T47D (cell line): ENCODE measurements at regions not wholly inside any gene's neighbourhood (a gene's known extent, or its start where the extent isn't known, plus 50 kb on each side); places are given as distances from the start of the nearest gene placed in this dataset.

Experiments
- DNase-seq, 2 experiments: peaks; one replicate each; pipeline versions ENCODE4 v3.0.0 to v3.0.0-alpha.2; 2011 to 2012; ENCODE audit warnings: low read depth in 1 of 2, low spot score in 1 of 2
- JUND ChIP-seq: IDR thresholded peaks from 2 replicates; pipeline ENCODE4 v1.6.1; 2012; ENCODE audit warnings: low read depth
- in situ Hi-C: cut with HindIII; loops from 2 replicates; pipeline ENCODE4 v1.10.0; 2016; ENCODE audit warnings: low sequenced_read_pairs, low pct_unique_long_range_greater_than_20kb

DNA sequence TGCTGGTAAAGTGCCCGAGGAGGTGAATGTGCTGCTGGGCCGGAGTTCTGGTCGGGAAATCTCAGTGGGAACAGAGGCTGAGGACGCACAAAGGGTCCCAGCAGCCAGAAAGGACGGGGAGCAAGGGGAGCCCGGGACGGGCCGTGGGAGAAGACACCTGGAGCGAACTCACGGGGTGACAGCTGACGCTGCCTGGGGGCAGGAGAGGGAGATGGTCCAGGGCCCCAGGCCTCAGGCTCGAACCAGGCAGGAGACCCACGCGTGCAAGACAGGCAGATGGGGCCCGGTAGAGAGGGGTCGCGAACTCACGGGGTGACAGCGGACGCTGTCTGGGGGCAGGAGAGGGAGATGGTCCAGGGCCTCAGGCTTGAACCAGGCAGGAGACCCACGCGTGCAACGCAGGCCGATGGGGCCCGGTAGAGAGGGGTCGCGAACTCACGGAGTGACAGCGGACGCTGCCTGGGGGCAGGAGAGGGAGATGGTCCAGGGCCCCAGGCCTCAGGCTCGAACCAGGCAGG, 72.9 kb downstream of the METRNL start:
- DNase-seq = no peak
- TF ChIP-seq JUND = no peak
- in situ Hi-C loops = no loop called here

DNA sequence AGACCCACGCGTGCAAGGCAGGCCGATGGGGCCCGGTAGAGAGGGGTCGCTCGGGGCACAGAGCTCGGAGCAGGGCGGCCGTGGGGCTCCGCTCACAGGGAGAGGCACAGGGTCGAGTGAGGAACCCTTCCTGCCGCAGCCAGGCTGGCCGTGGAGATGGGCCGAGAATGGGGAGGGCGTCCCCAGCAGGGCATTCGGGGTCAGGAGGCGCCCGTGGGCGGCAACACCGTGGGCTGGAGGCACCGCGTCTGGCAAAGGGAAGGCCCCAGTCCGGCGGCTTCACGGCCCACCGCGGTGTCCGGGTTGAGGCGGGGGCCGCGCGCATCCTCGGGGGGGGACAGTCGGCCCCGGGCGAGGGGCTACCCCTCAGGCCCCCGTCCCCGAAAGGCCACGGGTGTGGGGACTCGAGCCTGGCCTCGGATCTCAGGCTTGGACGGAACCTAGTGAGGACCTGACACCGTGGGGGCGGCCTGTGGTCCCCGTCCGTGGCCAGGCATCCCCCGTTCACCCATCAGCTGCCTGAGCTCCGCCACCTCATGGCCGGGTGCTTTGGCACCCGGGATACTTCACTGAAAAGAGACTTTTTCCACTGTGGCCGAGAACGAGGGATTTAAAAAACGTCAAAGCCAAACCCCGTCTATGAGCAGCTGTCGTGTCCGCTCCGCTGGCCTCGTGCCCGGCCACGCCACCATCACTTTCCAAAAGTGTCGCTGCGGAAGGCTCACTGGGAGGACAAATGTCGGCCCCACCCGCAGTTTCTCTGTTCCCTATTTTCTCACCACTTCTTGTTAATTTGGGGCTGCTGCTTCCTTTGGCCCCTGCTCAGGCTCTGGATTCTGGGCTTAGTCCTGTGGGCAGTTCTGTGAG, 73.6 kb downstream of the METRNL start:
- TF ChIP-seq JUND = no peak
- DNase-seq = no peak

DNA sequence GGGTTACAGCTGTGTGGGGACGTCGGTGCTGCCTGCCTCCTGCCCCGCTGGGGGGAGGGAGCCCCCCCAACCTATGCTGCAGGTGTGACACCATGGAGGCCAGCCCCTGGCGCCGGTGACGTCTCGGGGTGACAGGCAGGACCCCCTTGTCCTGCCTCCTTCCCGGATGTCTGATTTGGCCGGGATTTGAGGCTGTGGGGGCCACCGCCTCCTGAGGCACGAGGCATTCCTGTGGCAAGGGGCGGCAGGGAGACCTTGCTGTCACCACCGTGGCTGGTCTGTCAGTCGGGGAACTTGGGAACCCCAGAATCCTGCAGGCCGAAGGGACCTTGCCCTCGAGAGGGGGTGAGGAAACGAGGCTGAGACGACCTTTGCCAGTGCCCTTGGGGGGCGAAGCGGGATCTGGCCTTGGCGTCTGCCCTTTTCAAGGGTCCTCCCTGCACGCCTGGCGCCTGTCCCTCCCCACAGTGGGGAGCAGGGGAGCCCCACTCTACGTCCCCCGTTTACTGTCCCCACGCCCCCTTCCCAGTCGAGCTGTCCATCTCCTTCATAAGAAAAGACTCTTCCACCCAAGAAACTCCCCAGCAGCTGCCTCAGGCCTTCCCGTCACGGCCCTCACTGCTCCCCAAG, 74.4 kb downstream of the METRNL start:
- in situ Hi-C loops = no loop called here
- no peak for TF ChIP-seq JUND
- no peak for DNase-seq

More for the DNA sequence above, 73.6 kb downstream of the METRNL start:
- in situ Hi-C loops = no loop called here

DNA sequence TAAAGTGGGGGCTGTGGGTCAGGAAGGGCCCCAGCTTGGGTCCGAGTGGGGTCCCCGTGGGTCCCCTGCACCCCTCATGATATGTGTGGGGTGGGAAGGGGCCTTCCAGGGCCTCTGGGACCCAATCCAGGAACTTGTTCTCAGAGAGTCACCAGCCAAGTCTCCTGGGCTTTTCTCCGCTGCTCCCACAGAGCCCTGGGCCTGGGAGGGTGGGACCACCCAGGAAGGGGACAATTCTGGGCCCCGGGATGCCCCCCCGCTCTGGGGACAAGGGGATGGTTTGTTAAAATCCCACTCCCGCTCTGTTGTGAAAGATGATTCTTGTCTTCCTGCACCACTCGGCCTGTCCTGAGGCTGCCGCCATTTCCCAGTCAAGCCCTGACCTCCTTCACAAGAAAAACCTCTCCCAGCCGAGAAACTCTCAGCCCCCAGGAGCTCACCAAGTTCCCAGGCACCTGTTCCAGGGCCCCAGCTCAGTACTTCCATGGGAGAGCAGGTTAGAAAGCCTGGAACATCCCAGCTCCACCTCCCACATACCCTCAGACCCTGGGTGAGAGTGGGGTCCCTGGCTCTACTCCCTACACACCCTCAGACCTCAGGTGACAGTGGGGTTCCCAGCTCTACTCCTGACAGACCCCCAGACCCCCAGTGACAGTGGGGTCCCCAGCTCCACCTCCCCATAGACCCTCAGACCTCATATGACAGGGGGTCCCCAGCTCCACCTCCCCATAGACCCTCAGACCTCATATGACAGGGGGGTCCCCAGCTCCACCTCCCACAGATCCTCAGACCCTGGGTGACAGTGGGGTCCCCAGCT, 75.1 kb downstream of the METRNL start:
- no peak for DNase-seq
- in situ Hi-C loops = no loop called here
- TF ChIP-seq JUND = no peak

DNA sequence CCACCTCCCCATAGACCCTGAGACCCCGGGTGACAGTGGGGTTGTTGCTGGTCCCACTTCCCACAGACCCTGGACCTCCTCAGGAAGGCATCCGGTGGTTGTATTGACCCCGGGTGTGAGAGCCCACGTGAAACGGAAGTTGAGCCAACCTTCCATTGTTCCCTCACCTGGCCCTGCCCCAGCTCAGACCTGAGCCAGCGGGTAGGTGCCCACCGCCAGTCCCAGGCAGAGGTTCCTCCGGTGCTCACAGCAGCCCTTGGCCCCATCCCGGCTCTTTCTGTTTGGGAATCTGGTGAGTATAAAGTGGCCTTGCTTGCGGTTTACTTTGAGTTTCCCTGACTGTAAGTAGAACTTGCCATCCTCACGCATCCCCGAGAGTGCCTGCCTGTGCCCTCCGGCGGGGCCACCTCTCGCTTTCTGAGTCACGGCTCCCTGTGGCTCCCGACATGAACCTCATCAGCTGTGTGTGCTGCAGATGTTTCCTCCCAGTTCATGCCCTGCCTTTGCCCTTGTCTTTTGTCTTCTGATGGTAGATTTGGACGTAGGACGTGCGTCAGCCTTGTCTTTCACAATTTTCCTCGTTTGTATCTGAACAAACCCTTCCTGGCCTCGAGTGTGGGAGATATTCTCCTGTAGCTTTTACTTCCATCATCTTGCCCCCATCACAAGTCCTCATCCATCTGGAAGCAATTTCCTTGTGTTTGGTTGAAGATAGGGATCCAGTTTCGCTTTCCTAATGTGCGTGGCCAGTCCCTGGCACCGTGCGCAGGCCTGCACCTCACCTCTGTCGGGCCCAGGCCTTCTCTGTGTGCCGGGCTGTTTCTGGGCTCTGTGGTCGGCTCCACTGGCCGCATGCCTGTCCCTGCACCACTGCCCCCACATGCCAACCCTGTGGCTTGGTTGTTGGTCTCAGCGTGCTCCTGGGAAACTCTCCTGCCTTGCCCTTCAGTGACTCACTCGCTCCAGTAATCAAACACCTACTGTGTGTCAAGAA, 76.0 kb downstream of the METRNL start:
- no peak for DNase-seq
- no peak for TF ChIP-seq JUND
- in situ Hi-C loops = no loop called here

- no peak for DNase-seq
- TF ChIP-seq JUND = no peak
- in situ Hi-C loops = no loop called here
Measured at GRCh38 chr17:83156408-83156807, 77.0 kb downstream of the METRNL start.

DNA sequence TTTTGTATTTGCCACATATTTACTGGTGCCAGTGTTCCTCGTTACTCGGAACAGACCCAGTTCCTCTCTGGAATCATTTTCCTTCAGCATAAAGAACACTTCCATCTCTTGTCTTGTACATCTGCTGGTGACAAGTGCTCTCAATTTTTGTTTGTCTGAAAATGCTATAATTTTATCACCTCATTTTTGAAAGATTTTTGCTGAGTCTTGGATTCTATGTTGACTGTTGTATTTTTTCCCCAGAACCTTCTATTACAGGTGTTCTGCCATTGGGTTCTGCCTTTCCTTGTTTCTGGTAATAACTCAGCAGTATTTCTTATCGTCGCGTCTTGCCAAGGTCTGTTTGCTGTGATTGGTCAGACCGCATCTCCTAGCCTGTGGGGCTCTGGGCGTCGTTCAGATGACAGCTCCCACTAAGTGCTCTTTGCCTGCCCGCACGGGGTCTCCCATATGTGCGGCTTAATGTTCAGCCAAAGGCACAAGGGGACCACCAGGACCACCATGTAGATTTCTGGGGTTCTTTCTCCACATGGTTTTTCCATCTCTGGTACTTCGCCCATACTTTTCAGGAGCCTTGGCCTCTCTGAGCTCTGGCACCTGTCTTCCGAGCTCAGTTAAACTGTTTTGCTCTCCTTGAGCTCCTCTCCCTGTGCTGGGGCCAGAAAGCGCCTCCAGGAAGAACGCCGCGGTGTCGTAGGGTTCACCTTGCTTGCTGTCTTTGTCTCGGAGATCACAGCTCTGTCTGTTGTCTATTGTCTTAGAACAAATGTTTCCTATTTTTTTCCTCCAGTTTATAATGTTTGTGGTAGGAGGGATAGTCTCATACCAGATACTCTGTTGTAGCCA, 80.0 kb downstream of the METRNL start:
- in situ Hi-C loops = no loop called here
- DNase-seq = no peak
- TF ChIP-seq JUND = no peak

DNA sequence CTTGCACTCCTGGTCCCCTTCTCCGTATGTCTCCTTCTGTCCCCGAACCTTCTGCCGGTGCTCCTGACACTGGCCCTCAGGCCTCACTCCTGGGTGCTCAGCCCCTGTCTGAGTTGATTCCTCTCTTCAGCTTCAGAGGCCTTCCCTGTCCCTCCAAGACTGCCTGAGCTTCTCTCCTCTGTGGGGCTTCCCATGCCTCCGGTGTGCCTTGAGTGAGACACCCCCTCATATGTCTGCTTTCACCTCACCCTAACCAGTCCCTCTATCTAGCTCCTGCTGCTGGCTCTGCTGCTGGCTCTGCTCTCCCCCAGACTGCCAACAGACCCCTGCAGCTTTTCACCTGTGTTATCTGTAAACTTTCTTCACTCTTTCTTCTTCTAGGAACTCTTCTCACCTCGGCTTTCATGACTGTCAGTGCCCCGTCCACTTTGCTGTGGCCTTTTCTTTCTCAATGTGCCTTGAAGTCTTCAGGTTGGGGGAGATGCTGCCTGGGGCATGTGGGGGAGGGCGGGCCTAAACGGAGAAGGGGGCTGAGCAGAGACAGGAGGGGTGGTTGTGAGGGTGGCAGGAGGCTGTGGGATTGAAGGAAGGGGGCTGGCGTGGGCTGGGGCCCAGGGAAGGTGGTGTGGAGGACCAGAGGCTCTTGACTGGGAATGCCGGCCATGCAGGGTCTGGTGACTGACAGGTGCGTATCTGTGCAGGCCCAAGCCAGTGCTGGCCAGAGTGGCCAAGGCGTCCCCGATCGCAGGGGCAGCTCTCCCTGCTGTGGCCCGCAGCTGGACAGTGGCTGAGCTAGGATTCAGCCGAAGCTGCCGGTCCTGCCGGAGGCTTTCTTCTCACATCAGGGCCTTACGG, 81.3 kb downstream of the METRNL start:
- in situ Hi-C loops = no loop called here
- no peak for DNase-seq
- no peak for TF ChIP-seq JUND

DNA sequence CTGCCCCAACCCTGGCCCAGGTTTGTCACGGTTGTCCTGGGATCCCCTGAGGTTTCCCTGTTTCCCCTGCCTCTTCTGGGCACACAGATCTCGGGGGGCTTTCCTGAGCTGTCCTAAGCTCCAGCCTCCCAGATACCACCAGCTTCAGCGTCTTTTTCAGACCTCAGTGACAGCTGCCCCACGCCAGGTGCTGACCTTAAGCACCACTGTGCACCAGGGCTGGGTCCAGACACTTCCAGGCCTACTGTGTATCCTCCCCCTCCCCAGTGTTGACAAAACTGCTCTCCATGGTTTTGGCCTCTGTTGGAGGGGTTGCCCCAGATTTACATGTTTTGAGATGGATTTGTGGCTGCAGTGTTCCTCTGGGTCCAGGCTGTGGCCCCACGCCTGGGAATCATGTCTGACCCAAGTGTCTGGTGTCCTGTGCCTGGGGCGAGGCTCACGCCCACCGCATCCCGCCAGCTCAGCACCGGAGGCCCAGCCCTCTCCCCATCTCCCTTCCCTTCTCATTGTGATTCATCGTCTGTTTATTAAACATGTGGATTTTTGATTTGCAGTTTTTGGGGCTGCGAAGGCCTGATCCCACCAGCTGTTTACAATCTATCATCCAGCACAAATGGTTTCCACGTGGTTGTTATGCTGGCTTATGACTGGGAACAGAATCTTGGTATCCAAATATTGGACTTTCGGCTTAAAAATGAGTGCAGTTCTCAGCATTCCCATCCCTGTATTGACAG, 82.1 kb downstream of the METRNL start:
- no peak for DNase-seq
- no peak for TF ChIP-seq JUND
- in situ Hi-C loops = no loop called here
